HG02973 (cell line): ENCODE measurements at regions not wholly inside any gene's neighbourhood (a gene's known extent, or its start where the extent isn't known, plus 50 kb on each side); places are given as distances from the start of the nearest gene placed in this dataset.
"Not testable (repeated sequence)": the region's sequence is repeated elsewhere in the genome, so short reads cannot be mapped to it uniquely, and the experiment has no call there.

Source experiments
- ATAC-seq: cut with Tn5 transposase; IDR thresholded peaks from one replicate; pipeline ENCODE4 v1.9.1; 2021; ENCODE audit warnings: moderate library complexity; ENCODE audit not compliant: unreplicated experiment

DNA sequence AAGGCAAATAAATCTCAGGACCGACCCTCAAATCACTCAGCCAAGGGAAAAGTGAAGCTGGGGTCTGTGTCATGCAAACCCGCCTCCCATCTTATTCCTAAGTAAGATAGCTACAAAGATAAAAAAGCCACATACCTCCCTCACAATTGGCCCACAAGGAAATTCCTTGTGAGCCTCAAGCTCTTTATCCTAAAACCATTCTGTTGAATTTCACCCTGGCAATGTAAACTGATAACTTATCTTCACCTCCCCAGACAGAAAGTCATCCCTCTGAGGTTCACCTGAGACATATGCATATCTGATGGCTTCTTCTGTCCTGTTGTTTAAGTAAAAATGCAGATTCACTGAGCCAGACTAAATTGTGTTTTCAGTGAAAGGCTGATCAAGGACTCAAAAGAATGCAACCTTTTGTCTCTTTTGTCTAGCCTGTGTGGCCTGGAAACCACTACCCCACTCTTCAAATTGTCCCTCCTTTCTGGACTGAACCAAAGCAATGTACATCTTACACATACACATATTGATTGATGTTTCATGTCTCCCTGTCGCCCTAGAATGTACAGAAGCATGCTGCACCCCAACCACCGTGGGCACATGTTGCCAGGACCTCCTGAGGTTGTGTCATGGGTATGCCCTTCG is 91.3 kb downstream of the MFAP3L start:
- no peak for ATAC-seq

GRCh38 chr4:169933531-169933930 is 92.7 kb downstream of the MFAP3L start:
- no peak for ATAC-seq

DNA sequence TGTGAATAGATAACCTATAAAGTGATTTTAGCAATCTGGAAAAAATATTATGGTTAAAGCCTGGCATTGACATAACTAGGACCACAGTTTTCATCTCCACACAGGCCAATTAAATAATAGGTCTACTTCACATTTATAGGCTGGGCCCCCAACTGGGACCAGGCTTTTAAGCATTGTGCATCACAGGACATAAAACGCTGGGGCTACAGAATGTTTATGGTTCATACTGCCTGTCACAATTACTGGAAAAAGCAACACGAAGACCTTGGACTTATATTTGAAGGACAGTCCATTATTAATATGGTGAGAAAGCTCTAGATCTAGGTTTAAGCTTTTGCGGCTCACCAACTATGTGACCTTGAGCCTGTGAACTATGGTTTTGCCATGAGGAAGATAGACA is 94.2 kb downstream of the MFAP3L start:
- no peak for ATAC-seq

GRCh38 chr4:169930755-169931154 is 95.4 kb downstream of the MFAP3L start:
- ATAC-seq = not testable (repeated sequence)

- no peak for ATAC-seq
Measured at GRCh38 chr4:169927280-169927679, 98.9 kb downstream of the MFAP3L start.

- ATAC-seq = no peak
Measured at GRCh38 chr4:169925678-169926077, 100.5 kb downstream of the MFAP3L start.

- ATAC-seq = no peak
Measured at GRCh38 chr4:169922632-169923276, 103.4 kb downstream of the MFAP3L start.

DNA sequence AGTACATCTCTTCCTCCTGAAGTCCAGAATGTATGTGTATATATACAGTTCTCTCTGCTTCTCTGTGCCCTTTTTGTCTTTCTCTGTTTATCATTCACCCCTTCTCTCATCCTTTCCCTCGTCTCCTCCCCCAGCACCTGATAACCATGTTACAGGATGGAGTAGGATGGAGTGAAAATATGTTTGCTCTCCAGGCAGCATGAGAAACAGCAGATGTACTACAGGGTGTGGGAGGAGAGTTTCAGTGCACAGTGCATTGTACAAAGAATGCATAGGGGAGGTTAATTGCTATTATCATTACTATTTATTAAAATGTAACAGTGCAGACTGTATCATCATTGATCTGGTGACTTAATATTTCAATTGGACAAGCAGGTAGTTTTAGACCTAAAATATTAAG is 104.5 kb downstream of the MFAP3L start:
- ATAC-seq = no peak

DNA sequence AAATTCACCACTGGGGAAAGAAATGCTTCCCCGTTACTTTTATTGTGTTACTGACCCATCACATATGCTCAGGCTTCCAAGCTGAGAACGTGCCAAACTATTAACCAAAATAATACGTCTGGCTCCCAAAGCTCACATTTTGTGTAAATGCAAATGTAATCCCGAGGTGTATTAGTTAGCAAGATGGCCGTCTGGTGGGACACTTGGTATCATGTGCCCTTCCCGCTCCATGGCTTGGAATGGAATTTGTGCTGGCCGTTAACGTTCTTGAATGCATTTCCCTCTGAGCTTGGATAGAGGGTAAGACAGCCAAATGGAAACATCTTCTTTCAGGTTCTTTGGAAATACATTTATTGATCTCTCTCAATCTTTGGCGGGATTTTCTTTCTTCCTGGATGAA is 105.0 kb downstream of the MFAP3L start:
- no peak for ATAC-seq

GRCh38 chr4:169919194-169920124 is 106.7 kb downstream of the MFAP3L start:
- ATAC-seq = not testable (repeated sequence)

GRCh38 chr4:169915545-169915944 is 110.7 kb downstream of the MFAP3L start:
- no peak for ATAC-seq

GRCh38 chr4:169914866-169915265 is 111.3 kb downstream of the MFAP3L start:
- ATAC-seq = no peak

DNA sequence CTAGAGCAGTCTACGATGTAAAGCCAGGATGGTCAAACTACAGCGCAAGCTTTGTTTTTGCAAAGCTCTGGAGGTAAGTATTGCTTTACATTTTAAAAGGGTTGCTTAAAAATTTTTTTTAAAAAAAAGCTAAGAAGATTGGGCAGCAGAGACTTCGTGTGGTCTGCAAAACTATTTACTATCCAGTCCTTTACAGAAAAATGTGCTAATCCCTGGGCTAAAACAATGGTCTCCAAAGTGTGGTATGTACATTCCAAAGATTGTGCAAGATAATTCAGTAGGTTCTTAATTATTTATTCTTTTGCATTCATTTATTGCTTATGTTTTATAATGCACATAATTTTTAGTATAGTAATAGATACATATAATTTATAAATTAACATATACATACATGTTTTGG is 113.2 kb downstream of the MFAP3L start:
- ATAC-seq = no peak

GRCh38 chr4:169909897-169910296 is 116.3 kb downstream of the MFAP3L start:
- ATAC-seq = no peak

DNA sequence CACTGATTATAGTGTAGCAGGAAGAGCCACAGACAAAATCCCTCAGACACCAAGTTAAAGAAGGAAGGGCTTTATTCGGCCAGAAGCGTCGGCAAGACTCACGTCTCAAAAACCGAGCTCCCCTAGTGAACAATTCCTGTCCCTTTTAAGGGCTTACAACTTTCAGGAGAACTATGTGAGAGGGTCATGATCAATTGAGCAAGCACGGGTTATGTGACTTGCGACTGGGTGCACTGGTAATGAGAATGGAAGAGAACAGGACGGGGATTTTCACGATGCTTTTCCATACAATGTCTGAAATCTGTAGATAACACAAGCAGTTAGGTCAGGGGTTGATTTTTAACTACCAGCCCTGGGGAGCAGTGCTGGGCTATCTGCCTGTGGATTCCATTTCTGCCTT is 116.7 kb downstream of the MFAP3L start:
- ATAC-seq = no peak

DNA sequence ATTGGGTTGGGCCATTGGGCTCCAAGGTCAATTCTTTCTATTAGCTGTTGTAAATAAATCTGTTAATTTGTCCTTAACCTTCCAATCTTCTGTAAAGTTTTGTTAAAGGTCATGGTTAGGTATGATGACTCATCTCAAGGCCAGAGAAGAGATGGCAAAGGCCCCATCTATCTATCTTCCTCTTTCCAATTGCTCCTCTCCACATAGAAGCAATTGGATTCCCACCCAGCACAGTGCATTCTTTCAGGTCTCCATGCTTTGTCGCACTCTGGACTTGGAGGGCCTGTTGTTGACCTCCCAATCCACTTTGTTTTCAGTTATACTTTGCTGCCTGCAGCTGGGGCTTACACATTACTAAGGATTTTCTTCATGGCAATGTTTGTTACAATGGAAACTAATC is 118.5 kb downstream of the MFAP3L start:
- ATAC-seq = no peak

DNA sequence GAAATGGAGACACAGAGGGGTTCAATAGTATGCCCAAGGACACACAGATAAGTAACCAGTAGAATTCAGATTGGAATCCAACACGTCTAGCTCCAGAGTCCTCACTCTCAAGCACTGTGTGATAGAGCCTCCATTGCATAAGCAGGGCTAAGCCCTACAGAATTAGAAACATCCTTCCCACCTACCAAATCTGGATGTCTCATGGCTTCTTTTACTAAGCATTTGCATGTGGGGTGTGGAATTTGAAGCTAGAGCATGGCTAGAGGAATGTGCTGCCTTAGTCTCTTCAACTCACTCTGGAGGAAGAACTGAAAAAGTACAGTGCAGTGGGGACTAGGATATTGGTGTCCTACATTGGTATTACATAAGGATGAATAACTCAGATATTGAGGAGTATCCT is 119.4 kb downstream of the MFAP3L start:
- ATAC-seq = no peak

DNA sequence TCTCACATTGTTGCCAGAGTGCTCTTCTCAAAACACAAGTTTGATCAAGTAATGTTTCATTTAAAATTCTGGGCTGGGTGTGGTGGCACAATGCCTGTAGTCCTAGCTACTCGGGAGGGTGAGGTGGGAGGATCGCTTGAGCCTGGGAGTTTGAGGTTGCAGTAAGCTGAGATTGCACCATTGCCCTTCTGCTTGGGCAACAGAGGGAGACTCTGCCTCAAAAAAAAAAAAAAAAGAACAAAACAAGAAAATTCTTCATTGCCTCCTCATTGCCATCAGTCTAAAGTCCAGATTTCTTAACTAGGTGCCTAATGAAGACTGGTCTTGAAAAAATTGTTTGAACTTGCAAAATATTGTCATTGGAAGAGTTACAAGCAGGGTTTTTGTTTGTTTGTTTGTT is 120.1 kb downstream of the MFAP3L start:
- no peak for ATAC-seq

DNA sequence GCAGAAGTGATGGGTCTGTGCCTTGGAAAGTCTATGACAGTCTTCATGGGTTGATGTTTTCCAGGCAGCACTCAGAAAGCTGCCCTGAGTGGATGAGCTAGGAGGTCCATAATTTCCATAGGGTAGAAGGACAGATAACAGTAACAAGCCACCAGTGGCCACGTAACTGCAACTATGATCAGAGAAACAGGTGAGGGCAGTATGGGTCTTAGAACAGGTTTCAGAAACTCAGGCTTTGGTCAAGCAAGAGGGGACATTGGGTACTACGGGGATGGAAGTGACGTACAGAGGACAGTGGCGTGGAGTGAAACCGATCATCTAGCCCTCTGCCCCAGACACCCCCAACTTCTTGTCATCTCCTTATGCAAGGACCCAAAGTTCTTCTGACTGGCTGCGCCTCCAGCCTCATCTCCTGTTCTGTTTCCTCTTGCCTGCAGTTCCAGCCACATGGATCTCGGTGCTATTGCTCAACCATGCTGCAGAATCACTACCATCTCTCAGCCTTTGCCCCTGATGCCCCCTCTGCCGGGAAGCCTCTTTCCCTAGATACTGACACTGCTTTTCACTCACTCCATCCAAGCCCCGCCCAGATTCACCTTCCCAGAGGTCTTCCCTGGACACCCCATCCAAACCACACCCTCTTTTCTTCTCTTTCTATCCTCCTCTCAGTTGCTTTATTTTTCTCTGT is 123.4 kb downstream of the MFAP3L start:
- no peak for ATAC-seq

- no peak for ATAC-seq
Measured at GRCh38 chr4:169900241-169900845, 125.9 kb downstream of the MFAP3L start.

- no peak for ATAC-seq
Measured at GRCh38 chr4:169899295-169899694, 126.9 kb downstream of the MFAP3L start.
